HG02798 (cell line): ENCODE measurements at regions not wholly inside any gene's neighbourhood (a gene's known extent, or its start where the extent isn't known, plus 50 kb on each side); places are given as distances from the start of the nearest gene placed in this dataset.

Experiments used
- ATAC-seq: cut with Tn5 transposase; IDR thresholded peaks from one replicate; pipeline ENCODE4 v1.9.1; 2021; ENCODE audit warnings: mild to moderate bottlenecking; ENCODE audit not compliant: unreplicated experiment, poor library complexity

DNA sequence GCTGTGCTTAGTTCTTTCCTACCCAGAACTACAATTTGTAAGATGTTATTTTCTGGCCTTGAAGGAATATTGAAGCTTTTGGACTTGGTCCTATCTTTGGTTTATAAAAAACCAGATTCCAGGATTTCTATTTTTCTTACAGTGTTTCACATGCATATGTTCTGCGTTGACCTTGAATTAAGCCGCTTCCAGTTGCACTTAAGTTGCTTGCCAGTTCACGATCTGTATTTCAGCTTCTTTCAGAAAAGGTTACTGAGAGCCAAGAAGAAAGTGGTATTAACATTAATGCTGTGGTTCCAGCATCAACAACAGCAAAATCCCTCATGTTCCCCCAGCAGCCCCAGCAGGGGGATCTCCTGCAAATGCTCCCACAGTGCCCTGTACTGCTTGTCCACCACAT, 156.4 kb upstream of the ADAMTS16 start:
- ATAC-seq: no peak

- no peak for ATAC-seq
Observed at GRCh38 chr5:4984461-4984860, 155.7 kb upstream of the ADAMTS16 start.

DNA sequence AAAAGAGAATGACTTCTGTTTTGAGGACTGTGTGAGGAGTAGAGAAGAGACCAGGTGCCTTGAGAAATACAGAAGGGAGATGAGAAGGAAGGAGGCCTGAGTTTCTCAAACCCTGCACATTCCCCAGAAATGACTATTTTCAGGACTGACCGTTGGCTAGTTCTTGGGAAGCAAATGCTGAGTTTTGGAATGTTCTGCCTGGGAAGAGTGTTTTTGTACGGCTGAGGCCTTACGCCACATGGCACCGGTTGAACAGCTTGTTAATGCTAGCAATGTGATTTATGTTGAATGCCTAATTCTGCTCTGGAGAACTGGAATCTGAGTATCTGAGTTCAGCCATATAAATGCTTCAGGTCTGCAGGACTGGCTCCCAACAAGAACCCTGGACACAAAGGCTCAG, 152.7 kb upstream of the ADAMTS16 start:
- ATAC-seq: no peak

GRCh38 chr5:4989118-4989517, 151.0 kb upstream of the ADAMTS16 start:
- ATAC-seq: no peak

DNA sequence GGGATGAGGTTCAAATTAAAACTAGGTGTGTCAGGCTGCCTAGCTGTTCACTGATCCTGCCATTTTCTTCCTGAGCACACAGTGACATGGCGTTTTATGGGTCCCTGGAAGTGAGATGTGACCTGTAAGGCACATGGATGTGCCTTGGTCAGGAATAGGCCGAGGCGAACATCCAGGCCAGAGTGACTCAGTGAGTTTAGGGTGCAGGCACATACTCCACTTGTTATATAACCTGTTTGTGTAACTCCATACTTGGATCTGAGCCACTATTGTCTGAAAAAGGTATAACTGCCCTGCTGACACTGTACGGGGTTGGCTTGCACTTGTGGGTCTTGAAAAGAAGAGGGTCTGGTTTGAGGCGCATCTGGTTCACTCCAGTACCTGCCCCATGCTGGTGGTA, 150.1 kb upstream of the ADAMTS16 start:
- no peak for ATAC-seq

GRCh38 chr5:4990462-4990861, 149.7 kb upstream of the ADAMTS16 start:
- ATAC-seq: no peak

GRCh38 chr5:4991925-4992324, 148.2 kb upstream of the ADAMTS16 start:
- ATAC-seq: no peak

DNA sequence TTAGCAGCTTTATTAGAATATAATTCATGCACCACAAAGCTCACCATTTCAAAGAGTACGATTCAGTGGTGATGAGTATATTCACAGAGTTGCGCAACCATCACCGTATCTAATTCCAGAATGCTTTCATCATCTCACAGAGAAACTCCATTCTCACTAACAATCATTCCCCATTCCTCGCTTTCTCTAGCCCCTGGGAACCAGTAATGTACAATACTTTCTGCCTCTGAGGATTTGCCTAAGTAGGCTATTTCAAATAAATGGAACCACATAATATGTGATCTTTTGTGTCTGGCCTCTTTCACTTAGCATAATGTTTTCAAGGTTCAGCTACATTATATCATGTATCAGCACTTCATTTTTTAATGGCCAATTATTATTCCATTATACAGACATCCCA, 145.1 kb upstream of the ADAMTS16 start:
- no peak for ATAC-seq

DNA sequence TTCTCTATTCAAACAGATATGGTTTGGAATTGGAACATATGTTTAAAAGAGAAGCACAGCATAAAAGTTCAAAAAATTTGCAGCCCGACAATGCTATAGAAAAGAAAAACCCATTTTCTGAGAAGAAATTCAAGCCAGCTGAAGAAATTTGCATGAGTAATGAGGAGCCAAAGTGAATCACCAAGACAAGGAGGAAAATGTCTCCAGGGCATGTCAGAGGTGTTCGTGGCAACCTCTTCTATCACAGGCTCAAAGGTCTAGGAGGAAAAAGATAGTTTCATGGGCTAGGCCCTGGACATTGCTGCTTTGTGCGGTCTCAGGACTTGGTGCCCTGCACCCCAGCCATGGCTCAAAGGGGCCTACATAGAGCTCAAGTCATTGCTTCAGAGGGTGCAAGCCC, 134.8 kb upstream of the ADAMTS16 start:
- no peak for ATAC-seq

GRCh38 chr5:5006548-5006947, 133.6 kb upstream of the ADAMTS16 start:
- no peak for ATAC-seq

DNA sequence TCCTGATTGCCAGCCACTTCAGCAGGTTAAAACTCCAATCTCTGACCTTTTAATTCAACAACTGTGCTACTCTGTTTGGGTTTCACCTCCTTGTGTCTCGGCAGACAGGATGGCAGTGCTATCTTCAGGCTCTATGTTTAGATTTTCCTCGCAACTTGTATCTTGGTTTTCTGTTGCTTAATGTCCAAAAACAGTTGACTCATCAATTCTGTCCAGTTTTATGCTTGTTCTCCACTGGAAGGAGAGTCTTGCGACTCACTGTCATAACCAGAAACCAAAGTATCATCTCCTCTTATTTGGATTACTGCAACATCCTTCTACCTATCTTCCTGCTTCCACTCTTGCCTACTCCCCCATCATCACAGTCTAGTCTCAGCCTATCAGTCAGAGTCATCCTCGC, 130.9 kb upstream of the ADAMTS16 start:
- no peak for ATAC-seq

DNA sequence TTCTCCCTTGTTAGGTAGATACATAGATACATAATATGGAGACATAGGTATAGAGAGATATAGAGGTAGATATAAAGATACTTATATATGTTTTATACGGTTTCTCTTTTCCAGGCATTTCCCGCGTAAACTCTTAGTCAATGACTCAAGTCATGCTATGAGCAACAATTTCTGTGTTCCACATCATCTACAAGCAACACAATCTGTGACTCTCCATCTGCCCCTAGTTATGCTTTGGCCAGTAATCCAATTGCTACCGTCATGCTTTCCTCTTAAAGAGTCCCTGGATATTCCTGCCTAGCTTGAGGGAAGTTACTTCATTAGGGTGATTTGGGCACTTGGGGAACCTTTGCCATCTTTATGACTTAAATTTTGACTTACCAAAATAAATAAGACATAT, 129.0 kb upstream of the ADAMTS16 start:
- no peak for ATAC-seq

- no peak for ATAC-seq
Observed at GRCh38 chr5:5014586-5015235, 125.4 kb upstream of the ADAMTS16 start.

GRCh38 chr5:5017827-5018577, 122.1 kb upstream of the ADAMTS16 start:
- ATAC-seq: no peak

DNA sequence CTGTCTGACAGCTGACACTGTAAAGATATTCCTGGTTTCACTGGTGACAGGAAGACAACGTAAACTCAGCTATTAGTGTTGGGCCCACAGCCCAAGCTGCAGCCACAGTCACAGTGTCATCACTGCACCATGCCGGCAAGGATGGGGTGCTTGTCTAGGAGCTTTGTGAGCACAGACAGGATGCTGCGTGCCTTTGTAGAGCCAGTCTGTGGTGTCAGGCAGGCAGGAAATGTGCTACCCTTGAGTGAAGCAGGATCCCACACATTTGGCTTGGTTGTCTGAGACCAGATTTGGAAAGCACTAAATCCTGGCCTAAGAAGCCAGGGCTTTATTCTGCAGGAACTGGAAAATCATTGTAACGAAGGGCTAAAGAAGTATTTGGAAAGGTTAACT, 121.6 kb upstream of the ADAMTS16 start:
- no peak for ATAC-seq

- ATAC-seq: no peak
Observed at GRCh38 chr5:5021436-5021835, 118.7 kb upstream of the ADAMTS16 start.

- ATAC-seq: no peak
Observed at GRCh38 chr5:5025098-5025773, 114.9 kb upstream of the ADAMTS16 start.

GRCh38 chr5:5025774-5026408, 114.2 kb upstream of the ADAMTS16 start:
- ATAC-seq: no peak

- no peak for ATAC-seq
Observed at GRCh38 chr5:5026409-5026785, 113.7 kb upstream of the ADAMTS16 start.

DNA sequence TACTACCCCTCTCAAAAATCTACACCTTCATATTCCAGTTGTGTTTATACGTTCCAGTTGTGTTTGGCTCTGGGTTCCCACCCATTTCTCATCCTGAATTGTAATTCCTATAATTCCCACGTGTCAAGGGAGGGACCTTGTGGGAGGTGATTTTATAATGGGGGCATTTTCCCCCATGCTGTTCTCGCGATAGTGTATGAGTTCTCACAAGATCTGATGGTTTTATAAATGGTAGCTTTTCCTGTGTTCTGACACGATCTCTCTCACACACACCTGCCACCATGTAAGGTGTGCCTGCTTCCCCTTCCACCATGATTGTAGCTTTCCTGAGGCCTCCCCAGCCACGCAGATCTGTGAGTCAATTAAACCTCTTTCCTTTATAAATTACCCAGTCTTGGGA, 108.5 kb upstream of the ADAMTS16 start:
- ATAC-seq: no peak

GRCh38 chr5:5037674-5038073, 102.5 kb upstream of the ADAMTS16 start:
- no peak for ATAC-seq
